ENCODE measurements at regions not wholly inside any gene's neighbourhood (a gene's known extent, or its start where the extent isn't known, plus 50 kb on each side); places are given as distances from the start of the nearest gene placed in this dataset.

DNA sequence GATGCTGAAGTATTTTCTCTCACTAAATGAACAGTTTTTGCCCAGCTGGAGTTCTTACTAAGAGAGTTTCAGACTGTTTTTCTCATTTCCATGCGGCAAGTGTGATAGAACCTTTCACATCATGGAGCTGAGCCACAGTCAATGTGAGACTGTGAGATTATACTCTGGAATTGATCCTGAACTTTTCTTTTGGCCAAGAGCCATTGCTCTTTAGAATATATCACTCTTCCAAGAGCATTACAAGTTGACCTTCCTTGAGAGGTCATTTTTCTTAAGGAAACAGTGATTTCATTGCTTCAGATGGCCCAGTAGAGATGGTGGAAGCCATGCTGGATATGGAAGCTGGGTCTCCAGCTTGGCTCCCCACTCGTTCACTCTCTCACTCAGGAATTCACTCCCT, 212.9 kb upstream of the UMPS start:
- no peak overlapping the region for H3K9ac ChIP-seq (replicated peaks in 1 of 4; ENCODE audit: extremely low read depth in 1 of 4, low read depth in 3 of 4, low read length in 3 of 4)
- H4K8ac ChIP-seq (ENCODE audit: extremely low read depth, insufficient read depth, low read length): no peak overlapping the region
- no peak for DNase-seq (ENCODE audit: low read depth in 1 of 2, low spot score in 2 of 2)
- no peak overlapping the region for H3K4ac ChIP-seq (replicated peaks; ENCODE audit: insufficient read length, low read depth, low read length)
- H2AK5ac ChIP-seq (ENCODE audit: low read depth, low read length): no peak overlapping the region
- H3K79me1 ChIP-seq (ENCODE audit: low read depth, low read length): no peaks in the 10 kb centered on the region
- H3K4me3 ChIP-seq (ENCODE audit: extremely low read depth in 1 of 4, insufficient read depth in 2 of 4, low read depth in 3 of 4, low read length in 4 of 4): no peak overlapping the region
- H4K20me1 ChIP-seq (replicated peaks in 1 of 2; ENCODE audit: control insufficient read depth in 1 of 2, insufficient read depth in 2 of 2, low read length in 2 of 2): no peaks in the 10 kb centered on the region
- WGBS, 2 experiments (ENCODE audit: extremely low coverage in 1 of 2, insufficient coverage in 1 of 2, insufficient read length in 1 of 2, insufficient replicate concordance in 2 of 2, low coverage in 1 of 2, low lambda C conversion rate in 2 of 2, missing lambda C conversion rate in 1 of 2): 86% methylated on average over 2 of the region's 2 CpGs; no CpG with 5 or more reads in 1 of the 2 experiments
- no peak overlapping the region for H2BK12ac ChIP-seq (ENCODE audit: low read depth, low read length)
- H3K56ac ChIP-seq (replicated peaks; ENCODE audit: insufficient read length, low read depth, low read length): no peak overlapping the region
- no peak overlapping the region for H3K27ac ChIP-seq (ENCODE audit: low read depth, low read length)
- no peak overlapping the region for H2BK20ac ChIP-seq (ENCODE audit: low read length)
- H3K9me3 ChIP-seq (ENCODE audit: insufficient read depth in 2 of 2, low read depth in 1 of 2, low read length in 1 of 2): no peaks in the 10 kb centered on the region
- no peak overlapping the region for H3K4me2 ChIP-seq (ENCODE audit: insufficient read depth in 1 of 2, low read depth in 2 of 2, low read length in 2 of 2)
- H3K36me3 ChIP-seq (ENCODE audit: control insufficient read depth in 2 of 4, insufficient read depth in 4 of 4, low read length in 3 of 4): no peaks in the 10 kb centered on the region
- H3K23ac ChIP-seq (ENCODE audit: insufficient read length): no peak overlapping the region
- no peaks in the 10 kb centered on the region for H3K79me2 ChIP-seq (ENCODE audit: control insufficient read depth in 1 of 2, insufficient read depth in 2 of 2, low read length in 2 of 2)
- no peak overlapping the region for H2AFZ ChIP-seq (ENCODE audit: low read length)
- H2BK5ac ChIP-seq (ENCODE audit: low read depth, low read length): no peak overlapping the region
- no peaks in the 10 kb centered on the region for H3K27me3 ChIP-seq (replicated peaks in 1 of 4; ENCODE audit: control insufficient read depth in 3 of 4, extremely low read depth in 1 of 4, insufficient read depth in 3 of 4, low read length in 3 of 4)
- no peak overlapping the region for H2BK120ac ChIP-seq (replicated peaks; ENCODE audit: low read depth, low read length)
- no peak overlapping the region for H3K18ac ChIP-seq (ENCODE audit: extremely low read depth, low read length)
- H3K4me1 ChIP-seq (replicated peaks in 1 of 4; ENCODE audit: control insufficient read depth in 3 of 4, insufficient read depth in 4 of 4, low read length in 3 of 4): peaks cover 3 to 12% (median 8%) of the 10 kb centered on the region in 4 experiments; a peak in 6 of 7 replicates
- ChIA-PET CTCF (ENCODE audit: partially characterized antibody) (interaction anchor here (0.6 to 2.4 kb wide), 8 partner anchors 14 to 372 kb away, joined by 3 to 10 read pairs (median 3); no protein-coding TSS in a partner anchor), POLR2A (ENCODE audit: partially characterized antibody) (interaction anchor here (2.9 kb wide), 1 partner anchor 12 kb away, joined by 8 read pairs; no protein-coding TSS in a partner anchor)
- H4K5ac ChIP-seq (ENCODE audit: insufficient read length, low read depth, low read length): no peak overlapping the region
- H4K91ac ChIP-seq (replicated peaks; ENCODE audit: insufficient read length, low read length): no peak overlapping the region
- FAIRE-seq: no peak
- H3K14ac ChIP-seq (ENCODE audit: insufficient read length): no peak overlapping the region
- no peak for TF ChIP-seq YY1 (IDR thresholded peaks at IDR 0.05; ENCODE audit: low read depth, low read length)
- no peak for TF ChIP-seq CEBPB (IDR thresholded peaks at IDR 0.05; ENCODE audit: low read depth, low read length)
- no peak for TF ChIP-seq SIX5 (IDR thresholded peaks at IDR 0.05; ENCODE audit: low read depth, low read length)
- no peak for TF ChIP-seq SP4 (IDR thresholded peaks at IDR 0.05; ENCODE audit: low read length)
- no peak for TF ChIP-seq POLR2AphosphoS5 (IDR thresholded peaks at IDR 0.05; ENCODE audit: low read depth, low read length)
- no peak overlapping the region for H2BK15ac ChIP-seq (ENCODE audit: low read length)
- no peaks in the 10 kb centered on the region for H3K23me2 ChIP-seq (ENCODE audit: low read depth, low read length)
